IMR-90 (cell line): ENCODE measurements at regions not wholly inside any gene's neighbourhood (a gene's known extent, or its start where the extent isn't known, plus 50 kb on each side); places are given as distances from the start of the nearest gene placed in this dataset.

Source experiments
- ATAC-seq: fragments of 200-7000 bp; cut with Tn5 transposase; 2 replicates; pipeline ENCODE4 v1.9.1; 2020; ENCODE audit warnings: low read depth, mild to moderate bottlenecking, moderate library complexity
- BruUV-seq: library from RNA; stranded (reverse); fragments of 400-500 nt; replicated peaks from 2 replicates; lab custom pipeline; 2021; lab: Mats Ljungman, UMichigan
- CTCF ChIA-PET: fragments of 300-600 bp; formaldehyde crosslinking; extraction: SDS; loops from one replicate; lab custom pipeline; 2021; ENCODE audit warnings: antibody characterized with exemption; lab: Yijun Ruan, JAX
- POLR2A ChIA-PET: fragments of 300-600 bp; sonication (Branson Sonifier 250); formaldehyde crosslinking; loops from one replicate; lab custom pipeline; 2022; ENCODE audit warnings: antibody characterized with exemption; ENCODE audit not compliant: unreplicated experiment; lab: Charles Lee
- DNase-seq: peaks from one replicate; pipeline ENCODE4 v3.0.0; 2013
- H2AFZ ChIP-seq: replicated peaks from 2 replicates; pipeline ENCODE3; 2013; ENCODE audit warnings: low read length, mild to moderate bottlenecking; ENCODE audit not compliant: poor library complexity
- H2AK5ac ChIP-seq: 2 replicates; pipeline ENCODE4 v1.6.1; 2013; ENCODE audit warnings: low read depth, low read length, inconsistent platforms
- H2AK9ac ChIP-seq: replicated peaks from 2 replicates; pipeline ENCODE3; 2013; ENCODE audit warnings: mild to moderate bottlenecking, low read depth, low read length, moderate library complexity; ENCODE audit not compliant: poor library complexity
- H2BK120ac ChIP-seq: 2 replicates; pipeline ENCODE4 v1.6.1; 2013; ENCODE audit warnings: low read depth, low read length, inconsistent platforms
- H2BK15ac ChIP-seq: 3 replicates; pipeline ENCODE4 v1.6.1; 2013; ENCODE audit warnings: low read depth, low read length, inconsistent platforms
- H2BK20ac ChIP-seq: 2 replicates; pipeline ENCODE4 v1.6.1; 2013; ENCODE audit warnings: low read depth, mild to moderate bottlenecking, inconsistent platforms, low read length, moderate library complexity
- H2BK5ac ChIP-seq: 2 replicates; pipeline ENCODE4 v1.6.1; 2013; ENCODE audit warnings: mild to moderate bottlenecking, low read depth, low read length, inconsistent platforms; ENCODE audit not compliant: poor library complexity, severe bottlenecking
- H3K14ac ChIP-seq: replicated peaks from 2 replicates; pipeline ENCODE4 v1.6.1; 2013; ENCODE audit warnings: low read depth, low read length, inconsistent platforms
- H3K18ac ChIP-seq: 2 replicates; pipeline ENCODE4 v1.6.1; 2013; ENCODE audit warnings: low read depth, low read length, control low read depth
- H3K23ac ChIP-seq: 2 replicates; pipeline ENCODE4 v1.6.1; 2013; ENCODE audit warnings: low read depth, low read length, inconsistent platforms
- H3K27ac ChIP-seq: 2 replicates; pipeline ENCODE4 v1.5.1; 2013; ENCODE audit warnings: mild to moderate bottlenecking, control low read depth, low read length; ENCODE audit not compliant: insufficient read depth
- H3K27me3 ChIP-seq: 2 replicates; pipeline ENCODE4 v1.6.1; 2013; ENCODE audit warnings: low read length; ENCODE audit not compliant: control insufficient read depth, insufficient read depth
- H3K36me3 ChIP-seq: 2 replicates; pipeline ENCODE4 v1.6.1; 2013; ENCODE audit warnings: low read length, mixed read lengths; ENCODE audit not compliant: control insufficient read depth, insufficient read depth
- H3K4ac ChIP-seq: 2 replicates; pipeline ENCODE4 v1.6.1; 2013; ENCODE audit warnings: low read depth, low read length, inconsistent platforms
- H3K4me1 ChIP-seq: 2 replicates; pipeline ENCODE4 v1.6.1; 2013; ENCODE audit warnings: low read length, mixed read lengths; ENCODE audit not compliant: control insufficient read depth, insufficient read depth
- H3K4me2 ChIP-seq: 2 replicates; pipeline ENCODE4 v1.6.1; 2013; ENCODE audit warnings: low read depth, mild to moderate bottlenecking, control low read depth, low read length, moderate library complexity
- H3K4me3 ChIP-seq: 2 replicates; pipeline ENCODE4 v1.5.1; 2013; ENCODE audit warnings: low read depth, mild to moderate bottlenecking, control low read depth, low read length, moderate library complexity; ENCODE audit not compliant: insufficient read depth
- H3K56ac ChIP-seq: 2 replicates; pipeline ENCODE4 v1.6.1; 2013; ENCODE audit warnings: low read length, inconsistent platforms; ENCODE audit not compliant: insufficient read depth; ENCODE audit errors: extremely low read depth
- H3K79me1 ChIP-seq, 2 experiments: 2 replicates each; pipeline ENCODE4 v1.6.1; 2013; ENCODE audit warnings: low read length in 2 of 2, inconsistent platforms in 1 of 2, low read depth in 1 of 2
- H3K9ac ChIP-seq: 2 replicates; pipeline ENCODE4 v1.6.1; 2013; ENCODE audit warnings: low read depth, low read length, control low read depth
- H3K9me1 ChIP-seq: 2 replicates; pipeline ENCODE4 v1.6.1; 2013; ENCODE audit warnings: low read length, inconsistent platforms; ENCODE audit not compliant: insufficient read depth
- H3K9me3 ChIP-seq: 2 replicates; pipeline ENCODE4 v1.6.1; 2013; ENCODE audit warnings: low read length; ENCODE audit not compliant: control insufficient read depth, insufficient read depth
- H4K20me1 ChIP-seq: 2 replicates; pipeline ENCODE4 v1.6.1; 2013; ENCODE audit warnings: low read length, inconsistent platforms; ENCODE audit not compliant: insufficient read depth
- H4K5ac ChIP-seq: 2 replicates; pipeline ENCODE4 v1.6.1; 2013; ENCODE audit warnings: mild to moderate bottlenecking, low read depth, low read length, control low read depth
- H4K8ac ChIP-seq, 2 experiments: 2 replicates each; pipeline ENCODE4 v1.6.1; 2013; ENCODE audit warnings: low read depth in 2 of 2, low read length in 2 of 2, control low read depth in 1 of 2, inconsistent platforms in 1 of 2
- H4K91ac ChIP-seq: 2 replicates; pipeline ENCODE4 v1.6.1; 2013; ENCODE audit warnings: low read depth, low read length, inconsistent platforms; ENCODE audit not compliant: insufficient read depth
- BHLHE40 ChIP-seq: fragments of 150-350 bp; IDR thresholded peaks from 2 replicates; pipeline ENCODE4 v1.6.1; 2016; ENCODE audit warnings: mild to moderate bottlenecking, low read depth, low read length
- FOS ChIP-seq: fragments of 150-350 bp; IDR thresholded peaks from 2 replicates; pipeline ENCODE4 v1.6.1; 2016; ENCODE audit warnings: low read depth, low read length
- MAFK ChIP-seq: IDR thresholded peaks from 2 replicates; pipeline ENCODE4 v1.6.1; 2012; ENCODE audit warnings: low read depth, low read length, improper control_type of control experiment
- NFE2L2 ChIP-seq: fragments of 150-350 bp; IDR thresholded peaks from 2 replicates; pipeline ENCODE4 v1.6.1; 2016; ENCODE audit warnings: low read depth, mild to moderate bottlenecking, low read length
- RAD21 ChIP-seq: IDR thresholded peaks from 2 replicates; pipeline ENCODE4 v1.6.1; 2012; ENCODE audit warnings: low read length, improper control_type of control experiment
- RCOR1 ChIP-seq: IDR thresholded peaks from 2 replicates; pipeline ENCODE4 v1.6.1; 2012; ENCODE audit warnings: mild to moderate bottlenecking, low read length, improper control_type of control experiment; ENCODE audit not compliant: insufficient replicate concordance
- RFX5 ChIP-seq: IDR thresholded peaks from 2 replicates; pipeline ENCODE4 v1.8.0; 2012; ENCODE audit warnings: low read depth, mild to moderate bottlenecking, low read length, moderate library complexity
- SMC3 ChIP-seq: fragments of 150-350 bp; IDR thresholded peaks from 2 replicates; pipeline ENCODE4 v1.6.1; 2016; ENCODE audit warnings: low read depth, mild to moderate bottlenecking, antibody characterized with exemption, low read length, moderate library complexity
- WGBS, 2 experiments: methylation state at CpG; one replicate each; pipeline versions ENCODE4 v1.1.5 to v1.1.7; 2013; ENCODE audit warnings: missing lambda C conversion rate in 2 of 2; ENCODE audit not compliant: insufficient read length in 1 of 2; ENCODE audit errors: extremely low coverage in 2 of 2; 5-methylcytosine and 5-hydroxymethylcytosine counted together
- dilution Hi-C: fragments of 300-500 bp; cut with HindIII; formaldehyde crosslinking; loops from one replicate; pipeline ENCODE4 v1.14.3; 2018; ENCODE audit warnings: low sequenced_read_pairs; ENCODE audit not compliant: unreplicated experiment
- in situ Hi-C: fragments of 300-500 bp; cut with MboI; formaldehyde crosslinking; loops from 3 replicates; pipeline ENCODE4 v1.14.3; 2019; ENCODE audit warnings: low sequenced_read_pairs, inconsistent platforms, mixed read lengths
- intact Hi-C: fragments of 100-400 bp; cut with micrococcal nuclease; formaldehyde crosslinking; loops from 2 replicates; pipeline ENCODE4 v1.10.0; 2022
- TF ChIP-seq, protein P1 (sequence below): conservative IDR thresholded peaks from 2 replicates; pipeline ENCODE4 v1.5.1; 2012; ENCODE audit warnings: mild to moderate bottlenecking, low read depth, low read length, improper control_type of control experiment
- TF ChIP-seq, protein P2 (sequence below): fragments of 150-350 bp; IDR thresholded peaks from 2 replicates; pipeline ENCODE4 v1.6.1; 2017; ENCODE audit warnings: mild to moderate bottlenecking, antibody characterized with exemption, low read length, low read depth
- TF ChIP-seq, protein P3 (sequence below): fragments of 150-350 bp; IDR thresholded peaks from 2 replicates; pipeline ENCODE4 v1.6.1; 2016; ENCODE audit warnings: low read depth, mild to moderate bottlenecking, low read length, moderate library complexity, borderline replicate concordance

DNA sequence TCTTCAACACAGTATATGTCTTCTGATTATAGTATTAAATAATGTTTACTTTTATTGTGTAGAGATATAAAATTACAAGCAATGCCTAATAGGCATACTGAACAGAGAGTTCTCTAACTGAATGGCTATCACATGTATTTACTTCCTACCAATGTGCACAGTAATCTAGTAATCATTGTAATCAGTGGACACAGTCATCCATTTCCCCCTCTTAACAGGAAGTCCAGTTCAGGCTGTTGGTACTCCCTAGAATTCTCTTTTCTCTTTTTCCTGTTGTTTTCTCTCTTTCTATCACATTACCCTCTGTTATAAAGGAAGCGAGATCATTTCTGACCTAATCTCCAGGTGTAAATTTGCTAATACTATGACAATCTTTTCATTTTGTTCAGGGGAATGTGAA is 172.5 kb downstream of the HTR1B start:
- Histone ChIP-seq H3K79me1 (no peaks in the 10 kb centered on the region), H3K36me3 (no peaks in the 10 kb centered on the region), H3K14ac (no peak overlapping the region), H3K18ac (peak overlapping the region; percentile 3; the same call in 1 of the 2 replicates), H3K4ac (no peak overlapping the region), H3K4me2 (no peak overlapping the region), H3K4me1 (peaks cover 3% of the 10 kb centered on the region), H2BK15ac (no peak overlapping the region; the same call in 2 of the 3 replicates), H2BK120ac (0 out of 2 replicates have a peak overlapping the region, but pooled peaks have one; percentile 19), H3K56ac (no peak overlapping the region), H2AK5ac (no peak overlapping the region), H4K8ac (peak overlapping the region in 1 of 2 experiments; percentile 25; a peak in 1 of 4 replicates), H2BK5ac (peak overlapping the region; percentile 78), H3K9me1 (no peaks in the 10 kb centered on the region), H4K5ac (no peak overlapping the region), H3K4me3 (no peak overlapping the region), H3K9ac (no peak overlapping the region), H3K9me3 (no peaks in the 10 kb centered on the region), H4K20me1 (no peaks in the 10 kb centered on the region), H3K27me3 (no peaks in the 10 kb centered on the region), H2BK20ac (no peak overlapping the region), H3K27ac (no peak overlapping the region), H4K91ac (no peak overlapping the region), H2AFZ (no peak overlapping the region), H2AK9ac (no peak overlapping the region), H3K23ac (0 out of 2 replicates have a peak overlapping the region, but pooled peaks have one; percentile 9)
- no CpG with 5 or more reads among the region's 1 CpG for WGBS, 2 experiments
- no peak for TF ChIP-seq FOS
- TF ChIP-seq, protein P1, sequence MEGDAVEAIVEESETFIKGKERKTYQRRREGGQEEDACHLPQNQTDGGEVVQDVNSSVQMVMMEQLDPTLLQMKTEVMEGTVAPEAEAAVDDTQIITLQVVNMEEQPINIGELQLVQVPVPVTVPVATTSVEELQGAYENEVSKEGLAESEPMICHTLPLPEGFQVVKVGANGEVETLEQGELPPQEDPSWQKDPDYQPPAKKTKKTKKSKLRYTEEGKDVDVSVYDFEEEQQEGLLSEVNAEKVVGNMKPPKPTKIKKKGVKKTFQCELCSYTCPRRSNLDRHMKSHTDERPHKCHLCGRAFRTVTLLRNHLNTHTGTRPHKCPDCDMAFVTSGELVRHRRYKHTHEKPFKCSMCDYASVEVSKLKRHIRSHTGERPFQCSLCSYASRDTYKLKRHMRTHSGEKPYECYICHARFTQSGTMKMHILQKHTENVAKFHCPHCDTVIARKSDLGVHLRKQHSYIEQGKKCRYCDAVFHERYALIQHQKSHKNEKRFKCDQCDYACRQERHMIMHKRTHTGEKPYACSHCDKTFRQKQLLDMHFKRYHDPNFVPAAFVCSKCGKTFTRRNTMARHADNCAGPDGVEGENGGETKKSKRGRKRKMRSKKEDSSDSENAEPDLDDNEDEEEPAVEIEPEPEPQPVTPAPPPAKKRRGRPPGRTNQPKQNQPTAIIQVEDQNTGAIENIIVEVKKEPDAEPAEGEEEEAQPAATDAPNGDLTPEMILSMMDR, result no peak
- TF ChIP-seq BHLHE40, result no peak
- no peak for TF ChIP-seq NFE2L2
- no peak for TF ChIP-seq RCOR1
- no peak for TF ChIP-seq RFX5
- TF ChIP-seq RAD21, result no peak
- no peak for TF ChIP-seq SMC3
- no peak for TF ChIP-seq MAFK
- TF ChIP-seq, protein P2, sequence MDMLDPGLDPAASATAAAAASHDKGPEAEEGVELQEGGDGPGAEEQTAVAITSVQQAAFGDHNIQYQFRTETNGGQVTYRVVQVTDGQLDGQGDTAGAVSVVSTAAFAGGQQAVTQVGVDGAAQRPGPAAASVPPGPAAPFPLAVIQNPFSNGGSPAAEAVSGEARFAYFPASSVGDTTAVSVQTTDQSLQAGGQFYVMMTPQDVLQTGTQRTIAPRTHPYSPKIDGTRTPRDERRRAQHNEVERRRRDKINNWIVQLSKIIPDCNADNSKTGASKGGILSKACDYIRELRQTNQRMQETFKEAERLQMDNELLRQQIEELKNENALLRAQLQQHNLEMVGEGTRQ, result no peak
- TF ChIP-seq, protein P3, sequence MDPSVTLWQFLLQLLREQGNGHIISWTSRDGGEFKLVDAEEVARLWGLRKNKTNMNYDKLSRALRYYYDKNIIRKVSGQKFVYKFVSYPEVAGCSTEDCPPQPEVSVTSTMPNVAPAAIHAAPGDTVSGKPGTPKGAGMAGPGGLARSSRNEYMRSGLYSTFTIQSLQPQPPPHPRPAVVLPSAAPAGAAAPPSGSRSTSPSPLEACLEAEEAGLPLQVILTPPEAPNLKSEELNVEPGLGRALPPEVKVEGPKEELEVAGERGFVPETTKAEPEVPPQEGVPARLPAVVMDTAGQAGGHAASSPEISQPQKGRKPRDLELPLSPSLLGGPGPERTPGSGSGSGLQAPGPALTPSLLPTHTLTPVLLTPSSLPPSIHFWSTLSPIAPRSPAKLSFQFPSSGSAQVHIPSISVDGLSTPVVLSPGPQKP, result no peak
- no peak for ATAC-seq
- in situ Hi-C loops, result no loop called here
- BruUV-seq, result no TSS peak
- dilution Hi-C loops, result no loop called here
- CTCF ChIA-PET, result no interaction called here
- peak; percentile 1 for DNase-seq
- POLR2A ChIA-PET, result no interaction called here
- intact Hi-C loops, result loop anchor here (10.0 kb wide), 1 partner anchor 266 kb away; no protein-coding TSS in a partner anchor
